Coronary artery (tissue), 2 donors: ENCODE measurements at regions not wholly inside any gene's neighbourhood (a gene's known extent, or its start where the extent isn't known, plus 50 kb on each side); places are given as distances from the start of the nearest gene placed in this dataset.

Experiments used
- DNase-seq: peaks from one replicate; pipeline ENCODE4 v3.0.0-alpha.2; 2017; ENCODE audit warnings: low spot score
- H3K27ac ChIP-seq, 2 donors: fragments of 200-600 bp; sonication (generic); one replicate each; pipeline ENCODE4 v1.5.1; 2016 to 2019
- H3K4me3 ChIP-seq: fragments of 200-600 bp; sonication (generic); 2 replicates; pipeline ENCODE4 v1.5.1; 2016; ENCODE audit warnings: mild to moderate bottlenecking, moderate library complexity
- TF ChIP-seq, protein P1 (sequence below): fragments of 200-600 bp; sonication (generic); IDR thresholded peaks from one replicate; pipeline ENCODE4 v1.5.1; 2019; ENCODE audit warnings: antibody characterized with exemption

- TF ChIP-seq, protein P1, sequence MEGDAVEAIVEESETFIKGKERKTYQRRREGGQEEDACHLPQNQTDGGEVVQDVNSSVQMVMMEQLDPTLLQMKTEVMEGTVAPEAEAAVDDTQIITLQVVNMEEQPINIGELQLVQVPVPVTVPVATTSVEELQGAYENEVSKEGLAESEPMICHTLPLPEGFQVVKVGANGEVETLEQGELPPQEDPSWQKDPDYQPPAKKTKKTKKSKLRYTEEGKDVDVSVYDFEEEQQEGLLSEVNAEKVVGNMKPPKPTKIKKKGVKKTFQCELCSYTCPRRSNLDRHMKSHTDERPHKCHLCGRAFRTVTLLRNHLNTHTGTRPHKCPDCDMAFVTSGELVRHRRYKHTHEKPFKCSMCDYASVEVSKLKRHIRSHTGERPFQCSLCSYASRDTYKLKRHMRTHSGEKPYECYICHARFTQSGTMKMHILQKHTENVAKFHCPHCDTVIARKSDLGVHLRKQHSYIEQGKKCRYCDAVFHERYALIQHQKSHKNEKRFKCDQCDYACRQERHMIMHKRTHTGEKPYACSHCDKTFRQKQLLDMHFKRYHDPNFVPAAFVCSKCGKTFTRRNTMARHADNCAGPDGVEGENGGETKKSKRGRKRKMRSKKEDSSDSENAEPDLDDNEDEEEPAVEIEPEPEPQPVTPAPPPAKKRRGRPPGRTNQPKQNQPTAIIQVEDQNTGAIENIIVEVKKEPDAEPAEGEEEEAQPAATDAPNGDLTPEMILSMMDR, result no peak
Measured at GRCh38 chr6:155708100-155708499, 252.5 kb upstream of the NOX3 start.

GRCh38 chr6:155706806-155707205 lies 251.2 kb upstream of the NOX3 start:
- Histone ChIP-seq H3K27ac (no peak overlapping the region), H3K4me3 (no peak overlapping the region)
- TF ChIP-seq, protein P1, result no peak
- no peak for DNase-seq

More at GRCh38 chr6:155708100-155708499, 252.5 kb upstream of the NOX3 start:
- no peak for DNase-seq
- no peak overlapping the region for H3K27ac ChIP-seq
- no peak overlapping the region for H3K4me3 ChIP-seq

GRCh38 chr6:155706341-155706740 lies 250.7 kb upstream of the NOX3 start:
- H3K27ac ChIP-seq, result no peak overlapping the region
- no peak overlapping the region for H3K4me3 ChIP-seq
- TF ChIP-seq, protein P1, result no peak
- DNase-seq, result no peak

DNA sequence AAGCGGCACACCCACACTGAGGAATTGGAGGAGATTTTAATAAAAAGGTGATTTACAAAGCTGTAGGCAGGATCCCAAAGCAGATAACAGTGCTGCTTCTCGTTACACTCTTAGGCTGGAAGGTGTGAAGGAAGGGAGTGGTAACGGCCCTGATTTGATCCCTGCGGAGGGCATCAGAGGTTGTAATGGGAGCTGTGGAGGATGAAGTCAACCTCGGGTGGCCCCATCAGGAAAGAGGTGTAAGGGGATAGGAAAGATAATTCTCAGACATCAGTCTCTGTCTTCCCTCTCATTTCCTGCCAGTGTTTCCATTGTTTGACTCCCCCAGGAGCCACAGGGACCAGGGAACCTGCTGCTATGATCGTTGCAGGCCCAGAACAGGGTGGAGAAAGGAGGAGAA lies 245.7 kb upstream of the NOX3 start:
- H3K27ac ChIP-seq, result no peak overlapping the region
- no peak for DNase-seq
- TF ChIP-seq, protein P1, result no peak
- no peak overlapping the region for H3K4me3 ChIP-seq

- Histone ChIP-seq H3K4me3 (no peak overlapping the region), H3K27ac (no peak overlapping the region)
- TF ChIP-seq, protein P1, result no peak
- DNase-seq, result no peak
Measured at GRCh38 chr6:155695495-155695894, 239.9 kb upstream of the NOX3 start.

- H3K27ac ChIP-seq, result no peak overlapping the region
- DNase-seq, result no peak
Measured at GRCh38 chr6:155694419-155694790, 238.8 kb upstream of the NOX3 start.

More at GRCh38 chr6:155694419-155694790, 238.8 kb upstream of the NOX3 start:
- H3K4me3 ChIP-seq, result no peak overlapping the region
- TF ChIP-seq, protein P1, result no peak
